IPS-20b (cell line): ENCODE measurements at regions not wholly inside any gene's neighbourhood (a gene's known extent, or its start where the extent isn't known, plus 50 kb on each side); places are given as distances from the start of the nearest gene placed in this dataset.
A peak's percentile ranks its signal among the peaks of the same experiment; 100 is the strongest.
"Not testable (repeated sequence)": the region's sequence is repeated elsewhere in the genome, so short reads cannot be mapped to it uniquely, and the experiment has no call there.

Experiments used
- H3K27ac ChIP-seq: one replicate; pipeline ENCODE4 v1.5.1; 2013; ENCODE audit warnings: low read length
- H3K27me3 ChIP-seq: 2 replicates; pipeline ENCODE4 v1.6.1; 2013; ENCODE audit warnings: mild to moderate bottlenecking, low read length, inconsistent platforms; ENCODE audit not compliant: insufficient read depth
- H3K36me3 ChIP-seq: 2 replicates; pipeline ENCODE4 v1.6.1; 2013; ENCODE audit warnings: low read depth, mild to moderate bottlenecking, inconsistent platforms, low read length, moderate library complexity; ENCODE audit not compliant: insufficient read depth
- H3K4me1 ChIP-seq: 2 replicates; pipeline ENCODE4 v1.6.1; 2013; ENCODE audit warnings: mild to moderate bottlenecking, control low read depth, inconsistent platforms, low read length, moderate library complexity; ENCODE audit not compliant: insufficient read depth
- H3K4me3 ChIP-seq: 2 replicates; pipeline ENCODE4 v1.5.1; 2013; ENCODE audit warnings: mild to moderate bottlenecking, low read length, inconsistent platforms
- H3K9ac ChIP-seq: 2 replicates; pipeline ENCODE4 v1.6.1; 2013; ENCODE audit warnings: low read depth, mild to moderate bottlenecking, inconsistent platforms, low read length, moderate library complexity
- H3K9me3 ChIP-seq: 2 replicates; pipeline ENCODE4 v1.6.1; 2013; ENCODE audit warnings: mild to moderate bottlenecking, low read depth, low read length, inconsistent platforms; ENCODE audit not compliant: insufficient read depth

GRCh38 chr12:68441167-68441566 is 109.0 kb upstream of the MDM1 start:
- H3K9ac ChIP-seq: no peak overlapping the region
- H3K27ac ChIP-seq: no peak overlapping the region
- no peaks in the 10 kb centered on the region for H3K36me3 ChIP-seq
- peaks cover 15% of the 10 kb centered on the region for H3K9me3 ChIP-seq
- H3K27me3 ChIP-seq: no peaks in the 10 kb centered on the region
- H3K4me1 ChIP-seq: peaks cover 26% of the 10 kb centered on the region
- H3K4me3 ChIP-seq: no peak overlapping the region

GRCh38 chr12:68442353-68442972 is 110.3 kb upstream of the MDM1 start:
- not testable (repeated sequence) for H3K36me3 ChIP-seq, H3K27me3 ChIP-seq, H3K4me3 ChIP-seq, H3K27ac ChIP-seq, H3K9ac ChIP-seq
- H3K9me3 ChIP-seq: peaks cover 15% of the 10 kb centered on the region
- H3K4me1 ChIP-seq: peaks cover 38% of the 10 kb centered on the region

GRCh38 chr12:68443695-68444094 is 111.5 kb upstream of the MDM1 start:
- not testable (repeated sequence) for H3K36me3 ChIP-seq, H3K4me3 ChIP-seq, H3K27me3 ChIP-seq, H3K27ac ChIP-seq, H3K9ac ChIP-seq
- peaks cover 15% of the 10 kb centered on the region for H3K9me3 ChIP-seq
- H3K4me1 ChIP-seq: peaks cover 42% of the 10 kb centered on the region

- no peaks in the 10 kb centered on the region for H3K27me3 ChIP-seq
- H3K9me3 ChIP-seq: peaks cover 15% of the 10 kb centered on the region
- no peaks in the 10 kb centered on the region for H3K36me3 ChIP-seq
- H3K4me3 ChIP-seq: peak overlapping the region; percentile 21; the same call in 1 of the 2 replicates
- H3K27ac ChIP-seq: no peak overlapping the region
- H3K9ac ChIP-seq: peak overlapping the region; percentile 21; the same call in 1 of the 2 replicates
- peaks cover 26% of the 10 kb centered on the region; the same call in 1 of the 2 replicates for H3K4me1 ChIP-seq
These were observed 113.7 kb upstream of the MDM1 start for GRCh38 chr12:68445824-68446223.

- H3K27me3 ChIP-seq: no peaks in the 10 kb centered on the region
- H3K4me1 ChIP-seq: peaks cover 29% of the 10 kb centered on the region; the same call in 1 of the 2 replicates
- H3K9ac ChIP-seq: peak overlapping the region; percentile 28; the same call in 1 of the 2 replicates
- H3K36me3 ChIP-seq: no peaks in the 10 kb centered on the region
- no peak overlapping the region for H3K27ac ChIP-seq
- peaks cover 15% of the 10 kb centered on the region for H3K9me3 ChIP-seq
- H3K4me3 ChIP-seq: peak overlapping the region; percentile 21; the same call in 1 of the 2 replicates
These were observed 114.2 kb upstream of the MDM1 start for GRCh38 chr12:68446384-68446783.

GRCh38 chr12:68446901-68447796 is 115.0 kb upstream of the MDM1 start:
- no peak overlapping the region for H3K27ac ChIP-seq
- H3K4me1 ChIP-seq: peaks cover 33% of the 10 kb centered on the region; the same call in 1 of the 2 replicates
- H3K27me3 ChIP-seq: no peaks in the 10 kb centered on the region
- peaks cover 15% of the 10 kb centered on the region for H3K9me3 ChIP-seq
- H3K9ac ChIP-seq: peak overlapping the region; percentile 28; the same call in 1 of the 2 replicates
- peak overlapping the region; percentile 21; the same call in 1 of the 2 replicates for H3K4me3 ChIP-seq
- H3K36me3 ChIP-seq: no peaks in the 10 kb centered on the region

- no peak overlapping the region for H3K27ac ChIP-seq
- H3K9ac ChIP-seq: no peak overlapping the region
- peaks cover 33% of the 10 kb centered on the region; the same call in 1 of the 2 replicates for H3K4me1 ChIP-seq
- H3K27me3 ChIP-seq: no peaks in the 10 kb centered on the region
- peaks cover 15% of the 10 kb centered on the region for H3K9me3 ChIP-seq
- H3K36me3 ChIP-seq: no peaks in the 10 kb centered on the region
- peak overlapping the region; percentile 11; the same call in 1 of the 2 replicates for H3K4me3 ChIP-seq
These were observed 115.7 kb upstream of the MDM1 start for GRCh38 chr12:68447797-68448260.

- peaks cover 33% of the 10 kb centered on the region; the same call in 1 of the 2 replicates for H3K4me1 ChIP-seq
- H3K27ac ChIP-seq: no peak overlapping the region
- no peaks in the 10 kb centered on the region for H3K36me3 ChIP-seq
- no peak overlapping the region for H3K4me3 ChIP-seq
- peaks cover 7% of the 10 kb centered on the region; the same call in 1 of the 2 replicates for H3K9me3 ChIP-seq
- no peak overlapping the region for H3K9ac ChIP-seq
- H3K27me3 ChIP-seq: no peaks in the 10 kb centered on the region
These were observed 117.0 kb upstream of the MDM1 start for GRCh38 chr12:68449196-68449595.

GRCh38 chr12:68450947-68451260 is 118.7 kb upstream of the MDM1 start:
- Histone ChIP-seq H3K27ac (no peak overlapping the region), H3K36me3 (no peaks in the 10 kb centered on the region), H3K9ac (no peak overlapping the region), H3K4me1 (peaks cover 34% of the 10 kb centered on the region), H3K9me3 (no peaks in the 10 kb centered on the region), H3K4me3 (no peak overlapping the region), H3K27me3 (no peaks in the 10 kb centered on the region)

GRCh38 chr12:68451261-68452077 is 119.3 kb upstream of the MDM1 start:
- H3K9ac ChIP-seq: no peak overlapping the region
- H3K27me3 ChIP-seq: no peaks in the 10 kb centered on the region
- no peak overlapping the region for H3K27ac ChIP-seq
- H3K36me3 ChIP-seq: no peaks in the 10 kb centered on the region
- H3K4me1 ChIP-seq: peaks cover 32% of the 10 kb centered on the region
- H3K9me3 ChIP-seq: no peaks in the 10 kb centered on the region
- no peak overlapping the region for H3K4me3 ChIP-seq

- peaks cover 25% of the 10 kb centered on the region for H3K4me1 ChIP-seq
These were observed 120.0 kb upstream of the MDM1 start for GRCh38 chr12:68452078-68452715.

More at GRCh38 chr12:68452078-68452715, 120.0 kb upstream of the MDM1 start:
- H3K9me3 ChIP-seq: no peaks in the 10 kb centered on the region
- no peak overlapping the region for H3K9ac ChIP-seq
- no peaks in the 10 kb centered on the region for H3K27me3 ChIP-seq
- no peak overlapping the region for H3K27ac ChIP-seq
- H3K36me3 ChIP-seq: no peaks in the 10 kb centered on the region
- no peak overlapping the region for H3K4me3 ChIP-seq
